ENCODE measurements at regions not wholly inside any gene's neighbourhood (a gene's known extent, or its start where the extent isn't known, plus 50 kb on each side); places are given as distances from the start of the nearest gene placed in this dataset.

DNA sequence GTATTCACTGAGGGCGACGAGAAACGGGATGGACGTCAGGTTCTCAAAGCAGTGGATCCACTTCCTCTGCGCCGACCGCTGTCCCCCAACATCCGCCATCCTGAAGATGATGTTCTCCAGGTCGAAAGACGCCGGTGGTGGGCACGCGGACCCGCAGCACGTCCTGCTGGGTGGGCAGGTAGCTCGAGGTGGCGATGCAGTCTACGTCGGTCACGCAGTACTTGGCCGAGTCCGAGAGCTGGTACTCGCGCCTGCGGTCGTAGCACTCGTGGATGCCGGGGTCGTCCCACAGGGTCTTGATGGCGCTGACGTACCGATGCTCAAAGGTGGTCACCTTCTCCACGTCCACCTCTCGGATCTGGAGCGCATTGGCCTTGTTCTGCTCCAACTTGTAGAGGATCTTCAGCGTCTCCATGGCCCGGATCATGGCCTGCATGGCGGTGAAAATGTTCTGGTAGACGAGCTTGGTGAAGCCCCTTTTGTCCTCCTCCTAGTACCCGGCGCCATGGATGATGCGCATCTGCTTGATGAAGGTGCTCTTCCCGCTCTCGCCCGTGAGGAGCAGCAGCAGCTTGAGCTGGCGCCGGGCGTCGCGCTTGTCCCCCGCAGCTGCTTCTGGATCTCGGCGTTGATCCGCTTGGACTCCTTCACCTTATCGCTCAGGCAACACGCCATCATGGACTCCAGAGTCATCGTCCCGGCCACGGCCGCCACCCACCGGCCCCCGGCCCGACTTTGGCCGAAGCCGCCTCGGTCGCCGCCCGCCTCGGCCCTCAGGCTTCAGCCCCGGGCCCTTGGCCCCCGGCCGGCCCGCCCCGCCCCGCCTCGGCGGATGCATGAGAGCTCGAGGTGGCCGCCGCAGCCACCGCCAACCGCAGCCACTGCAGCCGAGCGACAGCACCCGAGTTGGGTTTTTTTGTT lies 122.9 kb upstream of the KCTD7 start:
- Histone ChIP-seq H3K4ac (ENCODE audit: low read depth, low read length) (peak overlapping the region; percentile 2; the same call in 1 of the 2 replicates), H2BK15ac (ENCODE audit: low read depth, low read length) (no peak overlapping the region), H2BK20ac (ENCODE audit: low read depth, low read length) (no peak overlapping the region), H3K27me3 (ENCODE audit: control insufficient read depth, insufficient read depth, low read length) (peaks cover 2% of the 10 kb centered on the region; the same call in 1 of the 2 replicates), H3K4me2 (ENCODE audit: low read depth, low read length) (peak overlapping the region; percentile 47; the same call in 1 of the 2 replicates), H3K4me1 (ENCODE audit: control insufficient read depth, insufficient read depth, low read length) (no peaks in the 10 kb centered on the region), H3K9me3 (ENCODE audit: control insufficient read depth, insufficient read depth, low read length) (peaks cover 5% of the 10 kb centered on the region; the same call in 1 of the 2 replicates), H3K36me3 (ENCODE audit: control insufficient read depth, insufficient read depth, low read length) (no peaks in the 10 kb centered on the region), H2AK9ac (replicated peaks; ENCODE audit: low read depth, low read length, poor library complexity) (peak overlapping the region; percentile 50), H4K91ac (ENCODE audit: insufficient read depth, low read depth, low read length) (no peak overlapping the region), H3K79me1 (ENCODE audit: low read depth in 1 of 2, low read length in 2 of 2) (no peaks in the 10 kb centered on the region), H3K4me3 (ENCODE audit: insufficient read depth, low read depth, low read length) (no peak overlapping the region), H2AK5ac (ENCODE audit: low read depth, low read length) (no peak overlapping the region), H3K23ac (ENCODE audit: low read depth, low read length) (no peak overlapping the region), H2BK5ac (ENCODE audit: low read depth, low read length, poor library complexity, severe bottlenecking) (no peak overlapping the region), H2AFZ (replicated peaks; ENCODE audit: low read length, poor library complexity) (peak overlapping the region; percentile 67), H3K56ac (ENCODE audit: extremely low read depth, insufficient read depth, low read length) (no peak overlapping the region), H4K20me1 (ENCODE audit: insufficient read depth, low read length) (no peaks in the 10 kb centered on the region), H3K27ac (ENCODE audit: insufficient read depth, low read length) (no peak overlapping the region), H3K18ac (ENCODE audit: low read depth, low read length) (no peak overlapping the region), H3K9ac (ENCODE audit: low read depth, low read length) (no peak overlapping the region), H2BK120ac (ENCODE audit: low read depth, low read length) (no peak overlapping the region), H4K8ac (ENCODE audit: low read depth in 2 of 2, low read length in 2 of 2) (no peak overlapping the region), H4K5ac (ENCODE audit: low read depth, low read length) (no peak overlapping the region), H3K9me1 (ENCODE audit: insufficient read depth, low read length) (no peaks in the 10 kb centered on the region), H3K14ac (replicated peaks; ENCODE audit: low read depth, low read length) (no peak overlapping the region)
- dilution Hi-C loops (cut with HindIII; ENCODE audit: low sequenced_read_pairs, unreplicated experiment) = no loop called here
- intact Hi-C loops (cut with micrococcal nuclease) = loop anchor here (10.0 kb wide), 1 partner anchor 361 kb away; no protein-coding TSS in a partner anchor
- POLR2A ChIA-PET (ENCODE audit: unreplicated experiment) = no interaction called here
- DNase-seq = no peak
- WGBS, 2 experiments (ENCODE audit: extremely low coverage in 2 of 2, insufficient read length in 1 of 2) = 65% methylated on average over 68 of the region's 86 CpGs; no CpG with 5 or more reads in 1 of the 2 experiments
- CTCF ChIA-PET = no interaction called here
- no TSS peak for BruUV-seq (replicated peaks)
- in situ Hi-C loops (cut with MboI; ENCODE audit: low sequenced_read_pairs) = no loop called here
- TF ChIP-seq, protein P1, sequence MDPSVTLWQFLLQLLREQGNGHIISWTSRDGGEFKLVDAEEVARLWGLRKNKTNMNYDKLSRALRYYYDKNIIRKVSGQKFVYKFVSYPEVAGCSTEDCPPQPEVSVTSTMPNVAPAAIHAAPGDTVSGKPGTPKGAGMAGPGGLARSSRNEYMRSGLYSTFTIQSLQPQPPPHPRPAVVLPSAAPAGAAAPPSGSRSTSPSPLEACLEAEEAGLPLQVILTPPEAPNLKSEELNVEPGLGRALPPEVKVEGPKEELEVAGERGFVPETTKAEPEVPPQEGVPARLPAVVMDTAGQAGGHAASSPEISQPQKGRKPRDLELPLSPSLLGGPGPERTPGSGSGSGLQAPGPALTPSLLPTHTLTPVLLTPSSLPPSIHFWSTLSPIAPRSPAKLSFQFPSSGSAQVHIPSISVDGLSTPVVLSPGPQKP (IDR thresholded peaks at IDR 0.05; ENCODE audit: borderline replicate concordance, low read depth, low read length) = no peak
- no peak for TF ChIP-seq RFX5 (IDR thresholded peaks at IDR 0.05; ENCODE audit: low read depth, low read length)
- TF ChIP-seq, protein P2, sequence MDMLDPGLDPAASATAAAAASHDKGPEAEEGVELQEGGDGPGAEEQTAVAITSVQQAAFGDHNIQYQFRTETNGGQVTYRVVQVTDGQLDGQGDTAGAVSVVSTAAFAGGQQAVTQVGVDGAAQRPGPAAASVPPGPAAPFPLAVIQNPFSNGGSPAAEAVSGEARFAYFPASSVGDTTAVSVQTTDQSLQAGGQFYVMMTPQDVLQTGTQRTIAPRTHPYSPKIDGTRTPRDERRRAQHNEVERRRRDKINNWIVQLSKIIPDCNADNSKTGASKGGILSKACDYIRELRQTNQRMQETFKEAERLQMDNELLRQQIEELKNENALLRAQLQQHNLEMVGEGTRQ (IDR thresholded peaks at IDR 0.05; ENCODE audit: low read depth, low read length) = no peak
- no peak for TF ChIP-seq MAFK (IDR thresholded peaks at IDR 0.05; ENCODE audit: low read depth, low read length)
- no peak for TF ChIP-seq NFE2L2 (IDR thresholded peaks at IDR 0.05; ENCODE audit: low read depth, low read length)
- TF ChIP-seq RCOR1 (IDR thresholded peaks at IDR 0.05; ENCODE audit: insufficient replicate concordance, low read length) = no peak
- no peak for TF ChIP-seq POLR2A (IDR thresholded peaks at IDR 0.05; ENCODE audit: low read depth, low read length)
- no peak for TF ChIP-seq FOS (IDR thresholded peaks at IDR 0.05; ENCODE audit: low read depth, low read length)
- TF ChIP-seq CHD1 (IDR thresholded peaks at IDR 0.05; ENCODE audit: low read depth, low read length) = no peak
- TF ChIP-seq RAD21 (IDR thresholded peaks at IDR 0.05; ENCODE audit: low read length) = no peak
- TF ChIP-seq BHLHE40 (IDR thresholded peaks at IDR 0.05; ENCODE audit: low read depth, low read length) = no peak
- TF ChIP-seq, protein P3, sequence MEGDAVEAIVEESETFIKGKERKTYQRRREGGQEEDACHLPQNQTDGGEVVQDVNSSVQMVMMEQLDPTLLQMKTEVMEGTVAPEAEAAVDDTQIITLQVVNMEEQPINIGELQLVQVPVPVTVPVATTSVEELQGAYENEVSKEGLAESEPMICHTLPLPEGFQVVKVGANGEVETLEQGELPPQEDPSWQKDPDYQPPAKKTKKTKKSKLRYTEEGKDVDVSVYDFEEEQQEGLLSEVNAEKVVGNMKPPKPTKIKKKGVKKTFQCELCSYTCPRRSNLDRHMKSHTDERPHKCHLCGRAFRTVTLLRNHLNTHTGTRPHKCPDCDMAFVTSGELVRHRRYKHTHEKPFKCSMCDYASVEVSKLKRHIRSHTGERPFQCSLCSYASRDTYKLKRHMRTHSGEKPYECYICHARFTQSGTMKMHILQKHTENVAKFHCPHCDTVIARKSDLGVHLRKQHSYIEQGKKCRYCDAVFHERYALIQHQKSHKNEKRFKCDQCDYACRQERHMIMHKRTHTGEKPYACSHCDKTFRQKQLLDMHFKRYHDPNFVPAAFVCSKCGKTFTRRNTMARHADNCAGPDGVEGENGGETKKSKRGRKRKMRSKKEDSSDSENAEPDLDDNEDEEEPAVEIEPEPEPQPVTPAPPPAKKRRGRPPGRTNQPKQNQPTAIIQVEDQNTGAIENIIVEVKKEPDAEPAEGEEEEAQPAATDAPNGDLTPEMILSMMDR (conservative IDR thresholded peaks at IDR 0.05; ENCODE audit: low read depth, low read length) = no peak
- no peak for TF ChIP-seq MXI1 (IDR thresholded peaks at IDR 0.05; ENCODE audit: borderline replicate concordance, low read depth, low read length)
- no peak for TF ChIP-seq MAZ (IDR thresholded peaks at IDR 0.05; ENCODE audit: borderline replicate concordance, low read depth, low read length)
- no peak for TF ChIP-seq CEBPB (IDR thresholded peaks at IDR 0.05; ENCODE audit: low read depth, low read length)
- ATAC-seq (ENCODE audit: low read depth) = no peak; the same call in 1 of the 2 replicates
